ENCODE measurements at regions not wholly inside any gene's neighbourhood (a gene's known extent, or its start where the extent isn't known, plus 50 kb on each side); places are given as distances from the start of the nearest gene placed in this dataset.

- DNase-seq = no peak
- no peak overlapping the region for H3K4me3 ChIP-seq (ENCODE audit: low read depth in 1 of 3, low read length in 3 of 3)
- no peak for FAIRE-seq
These were observed 432.8 kb downstream of the ANKRD50 start for GRCh38 chr4:124279741-124280140.

GRCh38 chr4:124282301-124282898 is 430.1 kb downstream of the ANKRD50 start:
- no peak for FAIRE-seq
- WGBS, 3 donors = 36 to 70% (median 45%) methylated on average over 4 of the region's 4 CpGs
- H3K4me3 ChIP-seq (ENCODE audit: low read depth in 1 of 3, low read length in 3 of 3) = no peak overlapping the region
- H3K27me3 ChIP-seq (ENCODE audit: control insufficient read depth in 3 of 3, insufficient read depth in 3 of 3, low read length in 3 of 3) = no peaks in the 10 kb centered on the region
- no peak for DNase-seq
- no peaks in the 10 kb centered on the region for H3K9me3 ChIP-seq (ENCODE audit: control insufficient read depth in 2 of 2, insufficient read depth in 1 of 2, low read depth in 1 of 2, low read length in 1 of 2)
- H3K4me1 ChIP-seq (ENCODE audit: control insufficient read depth in 3 of 3, insufficient read depth in 2 of 3, low read depth in 1 of 3, low read length in 2 of 3) = no peaks in the 10 kb centered on the region
- H3K27ac ChIP-seq (ENCODE audit: low read depth in 1 of 3, low read length in 2 of 3) = no peak overlapping the region
- no peaks in the 10 kb centered on the region for H3K36me3 ChIP-seq (ENCODE audit: control insufficient read depth in 3 of 3, insufficient read depth in 2 of 3, low read depth in 1 of 3, low read length in 3 of 3)

More at GRCh38 chr4:124279741-124280140, 432.8 kb downstream of the ANKRD50 start:
- Histone ChIP-seq H3K4me1 (ENCODE audit: control insufficient read depth in 3 of 3, insufficient read depth in 2 of 3, low read depth in 1 of 3, low read length in 2 of 3) (no peaks in the 10 kb centered on the region), H3K9me3 (ENCODE audit: control insufficient read depth in 2 of 2, insufficient read depth in 1 of 2, low read depth in 1 of 2, low read length in 1 of 2) (no peaks in the 10 kb centered on the region), H3K27ac (ENCODE audit: low read depth in 1 of 3, low read length in 2 of 3) (no peak overlapping the region), H3K36me3 (ENCODE audit: control insufficient read depth in 3 of 3, insufficient read depth in 2 of 3, low read depth in 1 of 3, low read length in 3 of 3) (no peaks in the 10 kb centered on the region), H3K27me3 (ENCODE audit: control insufficient read depth in 3 of 3, insufficient read depth in 3 of 3, low read length in 3 of 3) (no peaks in the 10 kb centered on the region)
- 33 to 55% (median 37%) methylated on average over 2 of the region's 2 CpGs for WGBS, 3 donors

GRCh38 chr4:124288706-124289486 is 423.6 kb downstream of the ANKRD50 start:
- FAIRE-seq = no peak
- WGBS, 3 donors = 84 to 94% (median 92%) methylated on average over 2 of the region's 2 CpGs

DNA sequence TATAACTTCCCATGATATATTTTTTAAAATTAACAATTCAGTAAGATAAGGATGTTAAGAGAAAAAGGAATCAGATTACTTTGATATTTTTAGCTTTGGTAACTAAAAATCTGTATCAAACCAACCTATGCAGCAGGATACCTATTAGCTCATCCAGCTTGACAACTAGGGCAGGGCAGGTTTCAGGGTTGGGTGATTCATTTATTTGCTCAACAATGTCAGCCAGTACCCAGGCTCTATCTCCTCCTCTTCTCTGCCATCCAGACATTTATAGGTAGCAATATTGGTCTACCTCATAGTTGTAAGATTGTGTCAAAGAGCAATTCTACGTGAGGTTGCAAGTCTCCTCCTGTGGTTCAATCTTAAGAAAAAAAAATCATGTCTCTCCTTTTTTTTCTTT is 421.9 kb downstream of the ANKRD50 start:
- no peak overlapping the region for H3K27ac ChIP-seq (ENCODE audit: low read depth in 1 of 3, low read length in 2 of 3)
- WGBS, 3 donors = 62 to 89% (median 77%) methylated on average over 1 of the region's 1 CpG
- no peaks in the 10 kb centered on the region for H3K4me1 ChIP-seq (ENCODE audit: control insufficient read depth in 3 of 3, insufficient read depth in 2 of 3, low read depth in 1 of 3, low read length in 2 of 3)
- no peaks in the 10 kb centered on the region for H3K27me3 ChIP-seq (ENCODE audit: control insufficient read depth in 3 of 3, insufficient read depth in 3 of 3, low read length in 3 of 3)
- no peak for FAIRE-seq
- H3K36me3 ChIP-seq (ENCODE audit: control insufficient read depth in 3 of 3, insufficient read depth in 2 of 3, low read depth in 1 of 3, low read length in 3 of 3) = no peaks in the 10 kb centered on the region
- DNase-seq = no peak
- H3K4me3 ChIP-seq (ENCODE audit: low read depth in 1 of 3, low read length in 3 of 3) = no peak overlapping the region
- H3K9me3 ChIP-seq (ENCODE audit: control insufficient read depth in 2 of 2, insufficient read depth in 1 of 2, low read depth in 1 of 2, low read length in 1 of 2) = no peaks in the 10 kb centered on the region

More at GRCh38 chr4:124288706-124289486, 423.6 kb downstream of the ANKRD50 start:
- Histone ChIP-seq H3K27me3 (ENCODE audit: control insufficient read depth in 3 of 3, insufficient read depth in 3 of 3, low read length in 3 of 3) (no peaks in the 10 kb centered on the region), H3K4me1 (ENCODE audit: control insufficient read depth in 3 of 3, insufficient read depth in 2 of 3, low read depth in 1 of 3, low read length in 2 of 3) (no peaks in the 10 kb centered on the region), H3K9me3 (ENCODE audit: control insufficient read depth in 2 of 2, insufficient read depth in 1 of 2, low read depth in 1 of 2, low read length in 1 of 2) (no peaks in the 10 kb centered on the region), H3K27ac (ENCODE audit: low read depth in 1 of 3, low read length in 2 of 3) (no peak overlapping the region), H3K4me3 (ENCODE audit: low read depth in 1 of 3, low read length in 3 of 3) (no peak overlapping the region), H3K36me3 (ENCODE audit: control insufficient read depth in 3 of 3, insufficient read depth in 2 of 3, low read depth in 1 of 3, low read length in 3 of 3) (no peaks in the 10 kb centered on the region)
- no peak for DNase-seq

GRCh38 chr4:124295413-124295812 is 417.1 kb downstream of the ANKRD50 start:
- DNase-seq = no peak
- Histone ChIP-seq H3K36me3 (ENCODE audit: control insufficient read depth in 3 of 3, insufficient read depth in 2 of 3, low read depth in 1 of 3, low read length in 3 of 3) (no peaks in the 10 kb centered on the region), H3K27ac (ENCODE audit: low read depth in 1 of 3, low read length in 2 of 3) (no peak overlapping the region), H3K4me1 (ENCODE audit: control insufficient read depth in 3 of 3, insufficient read depth in 2 of 3, low read depth in 1 of 3, low read length in 2 of 3) (no peaks in the 10 kb centered on the region), H3K4me3 (ENCODE audit: low read depth in 1 of 3, low read length in 3 of 3) (no peak overlapping the region), H3K9me3 (ENCODE audit: control insufficient read depth in 2 of 2, insufficient read depth in 1 of 2, low read depth in 1 of 2, low read length in 1 of 2) (no peaks in the 10 kb centered on the region), H3K27me3 (ENCODE audit: control insufficient read depth in 3 of 3, insufficient read depth in 3 of 3, low read length in 3 of 3) (no peaks in the 10 kb centered on the region)
- WGBS, 3 donors = 75 to 90% (median 77%) methylated on average over 1 of the region's 1 CpG
- FAIRE-seq = no peak

- H3K27me3 ChIP-seq (ENCODE audit: control insufficient read depth in 3 of 3, insufficient read depth in 3 of 3, low read length in 3 of 3) = no peaks in the 10 kb centered on the region
- H3K36me3 ChIP-seq (ENCODE audit: control insufficient read depth in 3 of 3, insufficient read depth in 2 of 3, low read depth in 1 of 3, low read length in 3 of 3) = no peaks in the 10 kb centered on the region
- 33 to 67% (median 48%) methylated on average over 3 of the region's 3 CpGs for WGBS, 3 donors
- H3K4me3 ChIP-seq (ENCODE audit: low read depth in 1 of 3, low read length in 3 of 3) = no peak overlapping the region
- no peak for DNase-seq
- no peaks in the 10 kb centered on the region for H3K9me3 ChIP-seq (ENCODE audit: control insufficient read depth in 2 of 2, insufficient read depth in 1 of 2, low read depth in 1 of 2, low read length in 1 of 2)
- FAIRE-seq = no peak
- no peaks in the 10 kb centered on the region for H3K4me1 ChIP-seq (ENCODE audit: control insufficient read depth in 3 of 3, insufficient read depth in 2 of 3, low read depth in 1 of 3, low read length in 2 of 3)
- no peak overlapping the region for H3K27ac ChIP-seq (ENCODE audit: low read depth in 1 of 3, low read length in 2 of 3)
These were observed 407.6 kb downstream of the ANKRD50 start for GRCh38 chr4:124304941-124305340.

- Histone ChIP-seq H3K9me3 (ENCODE audit: control insufficient read depth in 2 of 2, insufficient read depth in 1 of 2, low read depth in 1 of 2, low read length in 1 of 2) (no peaks in the 10 kb centered on the region), H3K4me3 (ENCODE audit: low read depth in 1 of 3, low read length in 3 of 3) (no peak overlapping the region), H3K27me3 (ENCODE audit: control insufficient read depth in 3 of 3, insufficient read depth in 3 of 3, low read length in 3 of 3) (no peaks in the 10 kb centered on the region), H3K4me1 (ENCODE audit: control insufficient read depth in 3 of 3, insufficient read depth in 2 of 3, low read depth in 1 of 3, low read length in 2 of 3) (no peaks in the 10 kb centered on the region), H3K36me3 (ENCODE audit: control insufficient read depth in 3 of 3, insufficient read depth in 2 of 3, low read depth in 1 of 3, low read length in 3 of 3) (no peaks in the 10 kb centered on the region), H3K27ac (ENCODE audit: low read depth in 1 of 3, low read length in 2 of 3) (no peak overlapping the region)
- WGBS, 3 donors = 65 to 85% (median 70%) methylated on average over 1 of the region's 1 CpG
- DNase-seq (no peak), FAIRE-seq (no peak)
These were observed 406.2 kb downstream of the ANKRD50 start for GRCh38 chr4:124306352-124306751.

GRCh38 chr4:124307143-124307542 is 405.4 kb downstream of the ANKRD50 start:
- no peak for FAIRE-seq
- H3K9me3 ChIP-seq (ENCODE audit: control insufficient read depth in 2 of 2, insufficient read depth in 1 of 2, low read depth in 1 of 2, low read length in 1 of 2) = no peaks in the 10 kb centered on the region
- H3K4me1 ChIP-seq (ENCODE audit: control insufficient read depth in 3 of 3, insufficient read depth in 2 of 3, low read depth in 1 of 3, low read length in 2 of 3) = no peaks in the 10 kb centered on the region
- no peak overlapping the region for H3K27ac ChIP-seq (ENCODE audit: low read depth in 1 of 3, low read length in 2 of 3)
- H3K27me3 ChIP-seq (ENCODE audit: control insufficient read depth in 3 of 3, insufficient read depth in 3 of 3, low read length in 3 of 3) = no peaks in the 10 kb centered on the region
- DNase-seq = no peak
- no peak overlapping the region for H3K4me3 ChIP-seq (ENCODE audit: low read depth in 1 of 3, low read length in 3 of 3)
- H3K36me3 ChIP-seq (ENCODE audit: control insufficient read depth in 3 of 3, insufficient read depth in 2 of 3, low read depth in 1 of 3, low read length in 3 of 3) = no peaks in the 10 kb centered on the region
- 31 to 67% (median 56%) methylated on average over 3 of the region's 3 CpGs for WGBS, 3 donors

Data from small intestine (tissue), 7 donors.